ENCODE measurements at regions not wholly inside any gene's neighbourhood (a gene's known extent, or its start where the extent isn't known, plus 50 kb on each side); places are given as distances from the start of the nearest gene placed in this dataset.

GRCh38 chr2:196233021-196233804 is 61.8 kb upstream of the STK17B start:
- no peak for TF ChIP-seq SP1 (IDR thresholded peaks at IDR 0.05)
- no peak for TF ChIP-seq CTBP1 (IDR thresholded peaks at IDR 0.05; ENCODE audit: borderline replicate concordance)
- no peak for TF ChIP-seq TARDBP (IDR thresholded peaks at IDR 0.05)
- TF ChIP-seq NFRKB (IDR thresholded peaks at IDR 0.05) = no peak
- no peak for TF ChIP-seq FOXM1 (IDR thresholded peaks at IDR 0.05; ENCODE audit: borderline replicate concordance)
- TF ChIP-seq ZNF384 (IDR thresholded peaks at IDR 0.05) = no peak
- TF ChIP-seq BHLHE40 (IDR thresholded peaks at IDR 0.05; ENCODE audit: borderline replicate concordance) = no peak
- ChIA-PET CTCF (no interaction called here), POLR2A (no interaction called here)
- no peak for DNase-seq (ENCODE audit: extremely low spot score)

- DNase-seq (ENCODE audit: extremely low spot score) = no peak
- no peak for TF ChIP-seq TARDBP (IDR thresholded peaks at IDR 0.05)
- TF ChIP-seq NFRKB (IDR thresholded peaks at IDR 0.05) = no peak
- TF ChIP-seq FOXM1 (IDR thresholded peaks at IDR 0.05; ENCODE audit: borderline replicate concordance) = no peak
- TF ChIP-seq PKNOX1 (IDR thresholded peaks at IDR 0.05) = no peak
- 0 out of 2 replicates have a peak, but pooled peaks have one; percentile 12 for TF ChIP-seq ZNF384 (IDR thresholded peaks at IDR 0.05)
- ChIA-PET POLR2A (no interaction called here), CTCF (no interaction called here)
Observed at GRCh38 chr2:196233805-196234475, 62.6 kb upstream of the STK17B start.

- POLR2A ChIA-PET = no interaction called here
Observed at GRCh38 chr2:196234672-196235071, 63.3 kb upstream of the STK17B start.

GRCh38 chr2:196238836-196239380 is 67.5 kb upstream of the STK17B start:
- TF ChIP-seq FOXA1 (IDR thresholded peaks at IDR 0.05) (no peak), SP1 (IDR thresholded peaks at IDR 0.05) (no peak), SUZ12 (IDR thresholded peaks at IDR 0.05) (no peak), PKNOX1 (IDR thresholded peaks at IDR 0.05) (no peak), CTBP1 (IDR thresholded peaks at IDR 0.05; ENCODE audit: borderline replicate concordance) (no peak), L3MBTL2 (conservative IDR thresholded peaks at IDR 0.05) (no peak), HDGF (IDR thresholded peaks at IDR 0.05; ENCODE audit: borderline replicate concordance) (no peak), ELF4 (IDR thresholded peaks at IDR 0.05) (no peak), BHLHE40 (IDR thresholded peaks at IDR 0.05; ENCODE audit: borderline replicate concordance) (no peak), NFRKB (IDR thresholded peaks at IDR 0.05) (no peak), LEF1 (IDR thresholded peaks at IDR 0.05; ENCODE audit: borderline replicate concordance) (no peak)
- no peak for DNase-seq (ENCODE audit: extremely low spot score)
- POLR2A ChIA-PET = no interaction called here
- CTCF ChIA-PET = no interaction called here

More at GRCh38 chr2:196234672-196235071, 63.3 kb upstream of the STK17B start:
- DNase-seq (ENCODE audit: extremely low spot score) = no peak
- TF ChIP-seq SP1 (IDR thresholded peaks at IDR 0.05) (no peak), HDGF (IDR thresholded peaks at IDR 0.05; ENCODE audit: borderline replicate concordance) (no peak), ELF4 (IDR thresholded peaks at IDR 0.05) (no peak), SUZ12 (IDR thresholded peaks at IDR 0.05) (no peak), L3MBTL2 (conservative IDR thresholded peaks at IDR 0.05) (no peak), LEF1 (IDR thresholded peaks at IDR 0.05; ENCODE audit: borderline replicate concordance) (no peak), FOXK2 (IDR thresholded peaks at IDR 0.05) (no peak)
- CTCF ChIA-PET = no interaction called here

GRCh38 chr2:196239622-196240587 is 68.5 kb upstream of the STK17B start:
- POLR2A ChIA-PET = no interaction called here
- TF ChIP-seq FOXK2 (IDR thresholded peaks at IDR 0.05) = no peak
- no peak for TF ChIP-seq TARDBP (IDR thresholded peaks at IDR 0.05)
- TF ChIP-seq CTBP1 (IDR thresholded peaks at IDR 0.05; ENCODE audit: borderline replicate concordance) = no peak
- no peak for TF ChIP-seq ZNF384 (IDR thresholded peaks at IDR 0.05)
- no peak for TF ChIP-seq SUZ12 (IDR thresholded peaks at IDR 0.05)
- no peak for TF ChIP-seq L3MBTL2 (conservative IDR thresholded peaks at IDR 0.05)
- TF ChIP-seq LEF1 (IDR thresholded peaks at IDR 0.05; ENCODE audit: borderline replicate concordance) = no peak
- no peak for TF ChIP-seq ELF4 (IDR thresholded peaks at IDR 0.05)
- TF ChIP-seq ARNT (IDR thresholded peaks at IDR 0.05) = no peak
- no peak for TF ChIP-seq SP1 (IDR thresholded peaks at IDR 0.05)
- no peak for TF ChIP-seq NFRKB (IDR thresholded peaks at IDR 0.05)
- no peak for TF ChIP-seq HDGF (IDR thresholded peaks at IDR 0.05; ENCODE audit: borderline replicate concordance)
- TF ChIP-seq PKNOX1 (IDR thresholded peaks at IDR 0.05) = no peak
- no peak for TF ChIP-seq BHLHE40 (IDR thresholded peaks at IDR 0.05; ENCODE audit: borderline replicate concordance)
- TF ChIP-seq FOXM1 (IDR thresholded peaks at IDR 0.05; ENCODE audit: borderline replicate concordance) = no peak
- TF ChIP-seq FOXA1 (IDR thresholded peaks at IDR 0.05) = no peak
- no peak for DNase-seq (ENCODE audit: extremely low spot score)
- CTCF ChIA-PET = no interaction called here

Measured in HEK293T (cell line).